Cerebellar cortex (tissue), 1 donor: ENCODE measurements at regions not wholly inside any gene's neighbourhood (a gene's known extent, or its start where the extent isn't known, plus 50 kb on each side); places are given as distances from the start of the nearest gene placed in this dataset.

ENCODE experiments used
- DNase-seq: peaks from one replicate; pipeline ENCODE4 v3.0.0-alpha.2; 2015; ENCODE audit warnings: low spot score

DNA sequence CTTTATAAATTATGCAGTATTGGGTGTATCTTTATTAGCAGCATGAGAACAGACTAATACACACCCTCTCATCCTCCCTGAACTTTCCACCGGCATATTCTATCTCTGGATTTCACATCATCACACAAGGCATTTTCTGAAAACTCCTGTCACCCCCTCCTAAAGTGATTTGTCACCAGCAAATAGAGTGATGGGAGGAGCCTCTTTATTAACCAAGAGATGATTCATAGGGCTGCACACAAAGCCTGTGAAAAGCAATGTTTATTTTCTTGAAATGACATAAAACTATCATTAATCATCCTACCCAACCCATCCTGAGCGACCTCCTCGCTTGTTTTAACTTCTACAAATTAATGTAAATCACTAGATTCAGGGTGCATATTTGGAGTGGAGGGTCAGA is 394.7 kb upstream of the SULF2 start:
- no peak for DNase-seq

DNA sequence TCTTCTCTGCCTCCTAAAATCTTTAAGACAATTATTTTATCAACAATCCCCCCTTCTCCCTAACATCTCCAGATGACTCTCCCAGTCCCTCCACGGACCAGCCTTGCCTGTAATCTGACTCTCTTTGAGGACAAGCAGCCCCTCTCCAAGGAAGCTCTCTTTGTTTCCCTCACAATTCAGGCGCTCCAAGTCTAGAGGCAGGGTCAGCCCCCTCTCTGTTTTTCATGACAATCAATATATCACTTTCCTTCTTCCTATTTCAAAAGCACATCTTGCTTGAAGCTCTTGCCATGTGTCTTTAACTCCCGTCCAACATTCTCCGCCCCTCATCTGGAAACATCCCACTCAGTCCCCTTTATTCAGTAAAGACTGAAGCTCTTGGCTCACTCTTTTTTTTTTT is 393.4 kb upstream of the SULF2 start:
- no peak for DNase-seq

DNA sequence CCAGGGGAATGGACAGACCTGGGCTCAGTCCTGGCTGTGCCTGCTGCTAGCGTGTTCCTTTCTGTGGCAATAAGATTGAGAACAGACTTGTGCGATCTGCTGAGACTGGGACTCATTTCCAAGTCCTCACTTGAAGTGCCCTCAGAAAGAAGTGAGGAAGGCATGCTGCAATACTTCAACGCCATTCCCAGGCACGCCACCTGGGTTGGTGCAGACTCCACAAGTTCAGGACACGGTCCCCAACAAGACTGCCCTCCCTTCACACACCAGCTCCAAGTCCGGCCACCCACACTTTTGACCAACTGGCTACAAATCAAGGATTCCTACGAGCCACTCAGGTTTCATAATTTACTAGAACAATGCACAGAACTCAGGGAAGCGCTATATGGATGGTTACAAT is 391.8 kb upstream of the SULF2 start:
- DNase-seq = no peak

GRCh38 chr20:48176139-48176538 is 390.9 kb upstream of the SULF2 start:
- DNase-seq = no peak

- no peak for DNase-seq
Observed at GRCh38 chr20:48175261-48175660, 390.0 kb upstream of the SULF2 start.

DNA sequence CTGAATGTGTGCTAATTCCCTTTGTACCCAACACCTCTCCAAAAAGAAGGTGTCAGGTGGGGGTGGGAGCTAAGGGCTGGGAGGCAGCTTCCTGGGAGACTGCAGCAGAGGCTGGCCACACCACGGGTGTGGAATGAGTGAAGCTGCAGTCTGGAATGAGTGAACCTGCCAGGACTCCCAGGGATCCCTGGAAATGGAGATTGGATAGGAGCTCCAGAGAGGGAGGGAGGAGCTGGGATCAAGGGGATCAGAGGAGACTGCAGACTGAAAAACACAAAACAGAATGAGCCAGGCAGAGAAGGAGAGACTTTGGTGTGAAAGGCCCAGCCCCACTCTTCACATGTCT is 387.0 kb upstream of the SULF2 start:
- DNase-seq = no peak

DNA sequence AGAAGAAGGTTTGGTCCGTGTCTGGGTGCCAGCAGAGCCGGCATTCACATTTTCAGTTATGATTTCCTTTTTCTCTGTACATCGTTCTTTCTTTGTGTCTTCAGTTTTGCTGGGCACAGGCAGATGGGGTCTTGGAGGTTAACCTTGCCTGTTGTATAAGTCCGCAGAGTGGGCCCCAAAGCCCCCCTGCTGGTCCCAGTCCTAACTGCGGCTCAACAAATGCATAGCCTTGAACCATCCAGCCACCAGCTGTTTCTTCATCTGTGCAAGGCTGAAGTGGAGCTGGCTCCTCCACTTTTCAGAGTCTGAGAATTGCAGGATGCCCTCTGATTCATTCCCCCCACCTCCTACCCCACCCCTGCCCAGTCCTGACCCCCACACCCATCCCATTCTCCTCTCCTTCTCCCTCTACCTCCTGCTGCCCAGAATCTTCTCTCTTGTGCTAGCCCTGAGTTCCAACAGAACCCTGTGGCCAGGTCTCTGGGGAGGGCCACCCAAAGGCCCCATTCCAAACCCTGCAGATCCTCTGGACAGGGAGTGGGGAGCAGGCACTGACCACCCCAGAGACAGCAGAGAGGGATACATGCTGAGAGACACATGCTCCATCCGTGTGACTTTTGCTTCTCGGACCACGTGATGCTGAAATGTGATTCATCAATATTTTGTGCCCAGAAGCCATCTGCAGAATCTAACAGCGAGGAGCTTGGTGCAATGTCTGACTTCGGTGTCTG is 386.5 kb upstream of the SULF2 start:
- DNase-seq = no peak

DNA sequence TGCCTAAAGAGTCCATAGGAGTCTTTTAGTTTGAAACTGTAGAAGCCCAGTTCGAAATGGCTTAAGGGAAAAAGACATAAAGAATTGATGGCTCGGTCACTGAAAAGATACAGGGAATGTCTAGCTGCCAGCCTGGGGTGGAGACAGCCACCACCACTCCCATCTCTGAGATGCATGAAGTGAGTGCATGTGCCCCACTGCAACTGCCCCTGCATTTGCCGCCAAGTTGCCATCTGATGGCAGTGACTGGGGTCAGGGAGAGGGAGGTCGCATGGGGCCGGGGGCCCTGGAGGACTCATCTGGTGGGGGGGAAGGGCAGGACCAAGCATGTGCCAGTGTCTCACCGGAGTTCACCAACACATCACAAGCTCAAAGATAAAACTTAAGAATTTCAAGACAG is 385.8 kb upstream of the SULF2 start:
- DNase-seq = no peak

- DNase-seq = no peak
Observed at GRCh38 chr20:48170625-48171024, 385.3 kb upstream of the SULF2 start.

GRCh38 chr20:48169650-48170225 is 384.5 kb upstream of the SULF2 start:
- no peak for DNase-seq

GRCh38 chr20:48166082-48166835 is 381.0 kb upstream of the SULF2 start:
- DNase-seq = no peak

GRCh38 chr20:48165401-48165685 is 380.1 kb upstream of the SULF2 start:
- DNase-seq = no peak

DNA sequence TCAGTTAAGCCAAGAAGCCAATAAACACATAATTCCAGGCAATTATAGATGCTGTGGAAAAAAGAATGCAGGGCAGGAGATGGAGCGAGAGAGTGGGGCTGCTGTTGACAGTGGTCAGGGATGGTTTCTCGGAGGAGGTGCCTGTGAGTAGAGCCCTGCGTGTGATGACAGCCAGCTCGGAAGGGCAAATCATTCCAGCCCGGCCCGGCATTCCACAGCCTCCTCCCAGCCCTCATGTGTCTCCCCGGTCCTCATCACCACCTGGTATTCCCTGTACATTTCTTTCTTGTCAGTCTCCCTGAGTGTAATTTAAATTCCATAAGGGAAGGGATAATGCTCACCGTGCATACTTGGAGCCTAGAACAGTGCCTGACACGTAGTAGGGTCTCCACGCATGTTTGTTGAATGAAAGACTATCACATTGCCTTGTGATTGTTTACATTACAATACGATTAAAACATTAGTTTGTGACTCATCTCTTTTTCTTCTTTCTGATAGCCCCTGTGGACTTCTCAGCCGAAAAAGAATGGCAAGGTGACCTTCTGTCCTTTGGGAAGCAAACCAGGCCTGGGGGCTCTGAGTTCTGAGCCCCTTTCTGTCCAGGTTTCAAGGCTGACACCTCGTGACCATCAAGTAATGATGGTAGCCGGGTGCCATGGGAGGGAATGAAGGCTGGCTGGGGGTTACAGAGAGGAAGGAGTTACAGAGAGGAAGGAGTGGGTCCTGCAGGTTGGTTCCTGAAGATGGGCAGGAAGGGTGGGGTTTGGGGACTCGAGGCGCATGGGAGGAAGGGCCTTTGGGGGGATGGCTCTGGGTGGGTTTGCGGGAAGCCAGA is 379.5 kb upstream of the SULF2 start:
- DNase-seq = no peak

DNA sequence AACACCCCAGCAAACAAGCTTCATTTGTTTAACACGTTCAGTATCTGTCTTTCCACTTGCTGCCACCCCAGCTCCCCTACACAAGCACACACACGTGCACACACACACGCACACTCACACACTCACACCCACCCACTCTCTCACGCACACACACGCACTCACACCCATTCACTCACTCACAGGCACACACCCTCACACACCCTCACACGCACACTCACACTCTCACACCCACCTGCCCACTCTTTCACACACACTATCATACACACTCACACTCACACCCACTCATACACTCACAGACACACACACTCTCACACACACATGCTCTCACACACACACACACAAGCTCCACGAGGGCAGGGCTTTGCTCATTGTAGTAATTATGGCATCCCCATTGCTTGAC is 378.8 kb upstream of the SULF2 start:
- no peak for DNase-seq

DNA sequence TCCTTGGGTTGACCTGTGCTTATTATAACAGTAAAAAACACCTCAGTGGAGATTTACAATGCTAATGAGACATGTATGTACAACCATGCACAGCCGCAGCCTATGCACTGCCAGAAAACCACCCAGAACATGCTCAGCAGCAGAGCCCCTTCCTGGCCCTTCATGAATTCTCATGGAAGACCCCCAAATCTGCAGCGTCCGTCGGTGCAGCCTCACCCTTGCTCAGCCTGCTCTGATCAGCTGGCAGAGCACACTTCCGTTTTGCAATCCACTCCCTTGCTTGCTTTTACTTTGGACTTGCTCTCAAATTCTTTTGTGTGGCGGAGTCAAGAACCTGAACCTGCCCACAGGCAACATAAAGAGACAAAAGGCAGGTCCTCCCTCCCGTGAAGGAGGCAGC is 378.2 kb upstream of the SULF2 start:
- DNase-seq = no peak

- DNase-seq = no peak
Observed at GRCh38 chr20:48162621-48163020, 377.3 kb upstream of the SULF2 start.

- DNase-seq = no peak
Observed at GRCh38 chr20:48159145-48160008, 374.1 kb upstream of the SULF2 start.

DNA sequence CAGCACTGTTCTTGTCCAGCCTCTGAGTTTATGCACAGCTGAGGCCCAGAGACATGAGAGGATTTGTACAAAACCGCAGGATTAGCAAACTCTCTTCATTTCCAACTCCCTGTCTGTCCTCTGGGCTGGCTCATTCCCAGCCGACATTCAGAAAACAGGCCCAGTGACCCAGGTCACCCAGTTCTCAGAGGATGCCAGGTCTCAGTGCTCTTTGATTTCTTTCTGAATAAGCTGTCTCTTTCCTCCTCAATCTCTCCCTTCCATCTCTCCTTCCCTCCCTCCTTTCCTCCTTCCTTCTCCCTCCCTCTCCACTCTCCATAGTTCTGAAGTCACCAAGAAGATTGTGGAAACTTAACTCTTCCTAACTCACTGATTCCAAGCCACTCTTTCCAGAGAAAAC is 372.7 kb upstream of the SULF2 start:
- no peak for DNase-seq

DNA sequence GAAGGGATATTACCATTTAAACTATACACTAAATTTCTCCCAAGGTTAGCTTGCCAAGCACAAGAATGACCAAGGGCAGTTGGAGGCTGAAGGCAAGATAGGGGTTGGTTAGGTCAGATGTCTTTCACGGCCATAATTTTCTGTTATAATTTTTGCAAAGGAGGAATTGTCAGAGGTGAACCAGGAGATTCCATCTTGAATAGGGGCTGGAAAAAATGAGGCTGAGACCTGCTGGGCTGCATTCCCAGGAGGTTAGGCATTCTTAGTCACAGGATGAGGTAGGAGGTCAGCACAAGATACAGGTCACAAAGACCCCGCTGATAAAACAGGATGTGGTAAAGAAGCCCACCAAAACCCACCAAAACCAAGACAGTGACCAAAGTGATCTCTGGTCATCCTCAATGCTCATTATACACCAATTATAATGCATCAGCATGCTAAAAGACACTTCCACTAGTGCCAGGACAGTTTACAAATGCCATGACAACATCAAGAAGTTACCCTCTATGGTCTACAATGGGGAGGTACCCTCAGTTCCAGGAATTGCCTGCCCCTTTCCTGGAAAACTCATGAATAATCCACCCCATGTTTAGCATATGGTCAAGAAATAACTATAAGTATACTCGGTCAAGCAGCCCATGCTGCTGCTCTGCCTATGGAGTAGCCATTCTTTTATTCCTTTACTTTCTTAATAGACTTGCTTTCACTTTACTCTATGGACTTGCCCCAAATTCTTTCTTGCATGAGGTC is 371.8 kb upstream of the SULF2 start:
- DNase-seq = no peak

DNA sequence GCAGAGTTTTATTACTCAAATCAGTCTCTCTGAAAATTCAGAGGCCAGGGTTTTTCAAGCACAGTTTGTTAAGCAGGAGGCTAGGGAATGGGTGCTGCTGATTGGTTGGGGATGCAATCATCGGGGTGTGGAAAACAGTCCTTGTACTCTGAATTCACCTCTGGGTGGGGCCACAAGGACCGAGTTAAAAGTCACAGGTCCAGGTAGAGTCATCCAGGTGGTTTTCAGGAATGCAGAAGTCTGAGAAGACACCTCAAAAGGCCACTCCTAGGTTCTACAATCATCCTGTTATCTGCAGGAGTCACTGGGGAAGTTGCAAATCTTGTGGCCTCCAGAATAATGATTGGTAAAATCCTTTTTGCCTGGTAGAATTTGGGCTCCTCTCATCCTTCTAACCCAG is 371.2 kb upstream of the SULF2 start:
- DNase-seq = no peak

GRCh38 chr20:48155268-48155667 is 370.0 kb upstream of the SULF2 start:
- no peak for DNase-seq
